NK-92 treated with Interleukin-12 subunit alpha and Interleukin-12 subunit beta, amount 100 ng/mL, for 24 hours (cell line): ENCODE measurements at regions not wholly inside any gene's neighbourhood (a gene's known extent, or its start where the extent isn't known, plus 50 kb on each side); places are given as distances from the start of the nearest gene placed in this dataset.
"Not testable (repeated sequence)": the region's sequence is repeated elsewhere in the genome, so short reads cannot be mapped to it uniquely, and the experiment has no call there.

Experiments used
- DNase-seq: peaks from one replicate; lab custom pipeline; 2025; lab: John Stamatoyannopoulos, UW

- DNase-seq, result no peak
Observed at GRCh38 chr13:88417801-88418200, 746.6 kb downstream of the SLITRK5 start.

DNA sequence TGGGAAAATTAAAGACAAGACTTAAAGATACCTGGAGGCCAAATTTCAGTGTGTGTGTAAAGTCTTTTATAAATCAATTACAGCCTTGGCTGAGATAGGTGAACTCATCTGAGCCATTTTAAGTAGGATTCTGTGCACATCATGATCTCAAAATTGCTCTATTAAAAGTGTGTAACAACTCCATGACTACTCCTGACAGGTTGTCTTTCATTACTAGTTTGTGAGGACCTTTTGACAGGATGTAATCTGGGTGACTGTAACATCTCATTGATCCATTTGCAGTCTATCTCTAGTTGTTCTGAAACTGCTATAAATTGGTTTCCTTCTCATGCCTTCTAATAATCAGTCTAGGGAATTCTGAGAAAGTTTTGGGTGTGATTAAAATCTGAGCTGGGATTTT lies 753.3 kb downstream of the SLITRK5 start:
- no peak for DNase-seq

DNA sequence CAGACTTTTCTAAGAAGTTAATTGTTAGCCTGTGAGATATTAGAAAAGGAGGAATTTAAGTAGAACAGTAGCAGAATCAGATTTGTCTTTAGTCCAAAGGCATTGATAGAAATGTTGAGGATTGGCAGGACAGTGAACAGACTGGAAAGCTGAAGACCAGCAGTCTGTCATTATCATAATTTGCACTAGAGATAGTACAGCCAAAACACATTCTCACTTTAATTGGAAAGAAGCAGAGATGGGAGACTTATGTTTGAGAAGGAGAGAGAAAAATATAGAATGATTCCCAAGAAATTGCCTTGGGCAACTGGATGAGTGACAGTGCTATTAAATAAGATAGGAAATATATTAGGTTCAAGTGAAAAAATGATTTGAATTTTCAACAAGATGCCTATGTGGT lies 755.5 kb downstream of the SLITRK5 start:
- DNase-seq, result no peak

- no peak for DNase-seq
Observed at GRCh38 chr13:88429862-88430261, 758.7 kb downstream of the SLITRK5 start.

DNA sequence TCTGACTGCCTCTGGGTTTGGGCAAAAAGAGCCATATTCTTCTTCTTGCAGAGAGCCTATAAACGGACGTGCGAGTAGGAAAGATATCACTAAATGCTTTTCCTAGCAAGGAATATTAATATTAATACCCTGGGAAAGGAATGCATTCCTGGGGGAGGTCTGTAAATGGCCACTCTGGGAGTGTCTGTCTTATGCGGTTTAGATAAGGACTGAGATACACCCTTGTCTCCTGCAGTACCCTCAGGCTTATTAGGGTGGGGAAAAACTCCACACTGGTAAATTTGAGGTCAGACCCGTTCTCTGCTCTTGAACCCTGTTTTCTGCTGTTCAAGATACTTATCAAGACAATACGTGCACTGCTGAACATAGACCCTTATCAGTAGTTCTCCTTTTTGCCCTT lies 763.8 kb downstream of the SLITRK5 start:
- no peak for DNase-seq

DNA sequence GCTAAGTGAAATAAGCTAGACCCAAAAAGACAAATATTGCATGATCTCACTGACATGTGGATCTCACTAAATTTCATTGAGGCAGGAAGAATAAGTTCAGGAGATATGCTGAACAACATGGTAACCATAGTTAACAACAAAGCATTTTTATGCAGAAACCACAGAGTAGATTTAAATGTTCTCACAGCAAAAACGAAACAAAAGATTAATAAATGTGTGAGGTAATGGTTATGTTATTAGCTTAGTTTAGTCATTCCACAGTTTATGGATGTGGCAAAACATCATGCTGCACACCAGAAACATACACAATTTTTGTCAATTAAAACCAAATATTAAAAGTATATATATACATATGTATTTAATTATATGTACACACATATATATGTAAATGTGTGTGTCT lies 765.8 kb downstream of the SLITRK5 start:
- no peak for DNase-seq

GRCh38 chr13:88450515-88450914 lies 779.3 kb downstream of the SLITRK5 start:
- DNase-seq, result no peak

DNA sequence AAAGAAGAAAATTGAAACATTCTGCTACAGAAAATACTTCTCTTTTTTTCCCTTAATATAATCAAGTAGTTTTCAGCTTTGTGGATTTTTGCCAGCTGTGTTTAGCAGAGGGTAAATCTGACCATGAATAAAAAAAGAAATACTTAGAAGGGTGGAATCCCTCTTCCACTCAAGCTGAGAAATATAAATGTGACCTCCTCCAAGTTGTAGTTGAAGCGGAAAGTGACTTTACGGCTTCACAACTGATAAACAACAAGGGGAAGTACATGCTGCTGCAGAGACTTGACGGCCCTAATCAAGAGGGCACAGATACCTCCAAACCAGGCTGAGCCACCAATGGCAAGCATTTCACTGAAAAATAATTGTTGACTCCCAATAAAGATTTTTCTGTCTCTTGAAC lies 785.0 kb downstream of the SLITRK5 start:
- DNase-seq, result no peak

DNA sequence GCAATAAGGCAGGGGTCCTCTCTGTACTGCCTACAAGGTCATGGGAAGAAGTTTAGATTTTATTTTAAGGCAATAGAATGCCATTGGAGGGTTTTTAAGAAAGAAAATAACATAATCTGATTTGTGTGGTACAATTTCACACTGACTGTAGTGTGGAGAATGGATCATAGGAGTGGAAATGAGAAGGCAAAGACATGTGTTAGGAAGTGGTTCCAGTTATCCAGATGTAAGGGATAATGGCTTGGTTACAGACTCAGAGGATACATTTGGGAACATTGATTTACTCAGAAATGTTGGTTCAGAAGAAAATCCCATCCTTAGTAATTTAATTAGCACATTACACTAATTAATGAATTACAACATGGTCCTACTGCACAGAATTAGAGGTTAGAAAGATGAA lies 788.2 kb downstream of the SLITRK5 start:
- DNase-seq, result no peak

DNA sequence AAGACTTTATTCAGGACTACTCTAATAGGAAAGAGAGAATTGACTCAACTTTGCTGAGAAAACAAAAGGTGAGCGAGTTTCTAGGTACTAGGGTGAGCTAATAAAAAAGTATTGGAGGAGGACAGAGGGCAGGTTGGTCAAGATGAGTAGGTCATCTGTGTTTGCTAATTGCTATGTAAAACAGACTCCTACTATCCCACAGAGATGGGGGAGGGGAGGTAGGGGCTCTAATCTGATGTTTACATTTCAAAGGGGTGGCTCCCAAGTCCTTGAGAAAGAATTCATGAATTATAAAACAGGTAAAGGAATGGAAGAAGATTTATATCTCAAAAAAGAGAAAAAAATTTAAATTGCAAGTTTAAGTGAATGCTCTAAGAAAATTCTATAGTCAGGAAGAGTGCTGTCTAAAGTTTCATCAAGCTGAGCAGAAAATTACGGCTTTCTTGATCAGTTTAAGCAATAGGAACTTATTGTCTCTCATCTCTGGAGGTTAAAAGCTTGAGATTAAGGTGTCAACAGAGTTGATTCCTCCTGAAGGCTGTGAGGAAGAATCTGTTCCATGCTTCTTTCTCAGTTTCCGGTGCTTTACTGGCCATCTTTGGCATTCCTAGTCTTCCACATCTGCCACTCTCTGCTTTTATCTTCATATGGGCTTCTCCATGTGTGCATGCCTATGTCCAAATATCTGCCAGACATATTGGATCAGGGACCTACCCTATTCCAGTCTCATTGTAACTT lies 790.3 kb downstream of the SLITRK5 start:
- no peak for DNase-seq

GRCh38 chr13:88464851-88465250 lies 793.7 kb downstream of the SLITRK5 start:
- no peak for DNase-seq

- DNase-seq, result no peak
Observed at GRCh38 chr13:88472316-88472715, 801.1 kb downstream of the SLITRK5 start.

DNA sequence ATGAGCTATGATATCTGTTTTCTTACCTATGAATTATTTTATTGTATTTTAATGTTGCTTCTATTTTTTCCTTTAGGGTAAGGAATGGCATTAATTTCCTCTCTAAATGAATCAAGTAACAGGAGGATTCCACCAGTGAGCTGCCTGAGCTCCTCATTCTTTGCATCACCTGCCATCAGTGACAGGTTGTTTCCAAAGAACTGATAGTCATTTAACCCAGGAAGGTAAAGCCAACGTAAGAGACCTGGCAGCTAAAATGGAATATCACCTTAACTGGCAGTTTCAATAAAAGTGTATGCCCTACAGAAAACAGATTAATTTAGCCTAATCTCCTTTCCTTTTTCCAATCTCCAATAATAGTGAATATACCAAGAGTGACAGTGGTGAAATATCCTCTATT lies 812.0 kb downstream of the SLITRK5 start:
- no peak for DNase-seq

- no peak for DNase-seq
Observed at GRCh38 chr13:88507909-88508308, 836.7 kb downstream of the SLITRK5 start.

GRCh38 chr13:88512993-88513392 lies 841.8 kb downstream of the SLITRK5 start:
- not testable (repeated sequence) for DNase-seq

DNA sequence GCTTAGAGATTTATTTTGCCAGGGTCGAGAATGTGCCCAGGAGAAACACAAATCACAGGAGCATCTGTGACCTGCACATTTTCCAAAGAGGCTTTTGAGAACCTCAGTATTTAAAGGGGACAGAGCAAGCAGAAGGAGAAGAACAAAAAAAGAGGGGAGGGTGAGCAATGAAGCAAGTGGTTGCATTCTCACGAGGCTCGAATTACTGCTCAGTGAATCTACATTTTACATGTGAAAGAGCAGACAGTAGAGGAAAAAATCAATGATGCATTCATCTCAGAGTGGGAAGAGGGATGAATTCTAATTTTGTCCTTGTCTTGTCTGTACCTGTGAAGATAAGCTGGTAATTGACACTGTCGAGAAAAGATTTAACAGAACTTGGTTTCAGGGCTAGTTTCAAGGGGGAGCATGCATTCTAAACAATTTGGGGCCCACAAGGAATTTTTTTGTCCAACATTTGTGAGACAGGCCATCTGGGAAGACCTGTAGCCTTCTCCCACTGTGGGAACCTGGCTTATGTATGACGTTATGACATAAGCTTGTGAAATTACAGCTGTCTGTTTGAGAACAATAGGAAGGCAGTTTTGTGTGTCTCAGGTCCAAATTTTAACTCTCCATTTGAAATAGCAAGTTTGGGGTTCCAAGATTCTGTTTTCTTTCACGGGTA lies 855.1 kb downstream of the SLITRK5 start:
- no peak for DNase-seq

- DNase-seq, result no peak
Observed at GRCh38 chr13:88526853-88527215, 855.7 kb downstream of the SLITRK5 start.

DNA sequence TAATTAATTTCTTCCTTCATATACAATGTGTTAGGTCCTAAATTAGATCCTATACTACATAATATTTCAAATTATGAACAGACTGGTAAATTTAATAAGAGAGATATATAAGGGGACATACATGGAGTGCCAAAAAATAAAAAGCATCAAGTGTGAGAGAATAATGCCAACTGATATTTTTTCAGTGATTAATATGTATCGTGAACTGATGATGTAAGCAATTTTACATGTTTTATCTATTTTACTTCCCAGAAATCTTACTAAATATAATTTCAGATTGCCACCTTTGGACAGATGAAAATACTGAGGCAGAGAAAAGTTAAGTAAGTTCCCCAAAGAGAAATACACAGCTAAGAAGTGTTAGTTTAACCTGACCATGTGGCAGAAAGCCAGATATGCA lies 870.8 kb downstream of the SLITRK5 start:
- DNase-seq, result no peak

- no peak for DNase-seq
Observed at GRCh38 chr13:88544836-88545235, 873.7 kb downstream of the SLITRK5 start.

- DNase-seq, result no peak
Observed at GRCh38 chr13:88552966-88553365, 881.8 kb downstream of the SLITRK5 start.

DNA sequence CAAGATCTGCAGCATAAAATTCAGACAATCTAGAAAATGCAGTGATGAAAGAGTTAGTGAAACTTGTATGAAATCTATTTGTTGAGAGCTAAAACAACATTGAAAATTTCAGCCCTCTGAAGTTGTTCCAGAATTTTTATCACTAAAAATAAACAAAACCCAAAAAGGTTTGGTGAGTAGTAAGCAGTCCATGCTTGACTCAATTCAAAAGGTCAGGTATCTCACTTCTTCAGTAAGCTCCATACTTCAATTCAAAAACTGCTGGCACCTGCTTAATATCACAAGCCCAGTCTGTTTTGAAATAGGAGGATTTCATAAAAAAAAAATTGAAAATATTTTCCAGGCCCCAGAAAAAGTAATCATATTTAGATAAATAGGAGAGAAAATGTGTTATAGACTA lies 894.4 kb downstream of the SLITRK5 start:
- no peak for DNase-seq

GRCh38 chr13:88585861-88586260 lies 914.7 kb downstream of the SLITRK5 start:
- DNase-seq, result no peak

DNA sequence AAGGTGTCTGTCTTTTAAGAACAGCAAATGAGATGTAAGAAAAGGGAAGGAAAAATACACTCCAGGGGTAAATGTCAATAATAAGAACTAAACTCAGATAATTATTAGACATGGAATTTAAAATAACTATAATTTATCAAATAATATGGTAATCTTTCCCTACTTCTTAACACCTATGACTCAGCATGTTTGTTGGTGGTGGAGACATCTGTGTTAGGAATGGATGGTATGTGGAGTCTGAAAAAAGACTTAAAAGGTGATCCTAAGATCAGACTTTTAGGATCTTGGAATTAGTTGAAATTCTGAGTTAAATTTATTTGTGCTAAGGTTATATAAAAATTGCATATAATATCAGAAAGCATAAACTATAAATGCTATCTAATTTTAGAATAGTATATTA lies 915.1 kb downstream of the SLITRK5 start:
- no peak for DNase-seq

- DNase-seq, result no peak
Observed at GRCh38 chr13:88590574-88590973, 919.4 kb downstream of the SLITRK5 start.
